HG02571 (cell line): ENCODE measurements at regions not wholly inside any gene's neighbourhood (a gene's known extent, or its start where the extent isn't known, plus 50 kb on each side); places are given as distances from the start of the nearest gene placed in this dataset.
"Not testable (repeated sequence)": the region's sequence is repeated elsewhere in the genome, so short reads cannot be mapped to it uniquely, and the experiment has no call there.

ENCODE experiments used
- ATAC-seq: cut with Tn5 transposase; IDR thresholded peaks from one replicate; pipeline ENCODE4 v1.9.1; 2021; ENCODE audit warnings: mild to moderate bottlenecking, moderate library complexity; ENCODE audit not compliant: unreplicated experiment

DNA sequence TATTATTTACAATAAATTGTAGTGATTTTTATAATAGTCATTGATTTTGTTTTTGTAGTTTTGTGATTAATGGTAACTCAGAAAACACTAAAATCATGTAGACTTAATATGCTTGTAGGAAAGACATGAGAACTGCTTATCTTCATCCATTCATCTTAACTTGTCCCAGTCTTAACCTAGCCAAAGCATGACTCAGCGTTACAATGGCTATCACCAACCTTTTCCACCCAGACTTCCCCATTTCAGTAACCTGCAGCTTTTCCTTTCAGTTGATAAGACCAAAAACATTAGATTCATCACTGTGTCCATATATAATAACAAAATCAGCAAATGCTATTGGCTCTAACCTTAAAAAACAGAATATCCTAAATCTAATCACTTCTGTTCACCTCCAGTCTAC, 106.2 kb upstream of the KLF8 start:
- no peak for ATAC-seq

DNA sequence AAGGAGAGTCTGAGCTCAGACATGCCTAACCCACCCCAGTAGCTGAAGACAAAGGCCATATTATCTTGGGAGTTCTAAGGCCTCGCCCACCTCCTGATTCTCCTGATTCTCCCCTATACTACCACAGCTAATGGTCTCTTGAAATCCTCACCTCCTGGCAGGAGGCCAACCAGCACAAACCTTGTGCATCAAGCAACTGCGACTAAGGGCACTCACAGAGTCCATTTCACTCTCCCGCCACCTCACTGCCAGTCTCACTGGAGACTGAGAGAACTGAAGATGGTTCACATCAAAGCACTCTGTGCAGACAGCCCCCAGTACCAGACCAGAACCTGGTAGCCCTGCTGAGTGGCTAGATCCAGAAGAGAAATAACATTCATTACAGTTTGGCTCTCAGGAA, 102.1 kb upstream of the KLF8 start:
- no peak for ATAC-seq

DNA sequence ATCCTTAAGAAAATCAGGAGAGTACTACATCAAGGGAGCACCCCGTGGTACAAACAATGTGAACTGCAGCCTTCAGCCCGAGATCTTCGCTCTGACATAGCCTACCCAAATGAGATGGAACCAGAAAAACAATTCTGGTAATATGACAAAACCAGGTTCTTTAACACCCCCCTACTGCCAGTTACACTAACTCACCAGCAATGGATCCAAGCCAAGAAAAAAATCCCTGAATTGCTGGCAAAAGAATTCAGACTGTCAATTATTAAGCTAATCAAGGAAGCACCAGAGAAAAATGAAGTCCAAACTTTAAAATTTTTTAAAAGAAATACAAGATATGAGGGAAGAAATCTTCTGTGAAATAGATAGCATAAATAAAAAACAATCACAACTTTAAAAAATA, 101.7 kb upstream of the KLF8 start:
- no peak for ATAC-seq

DNA sequence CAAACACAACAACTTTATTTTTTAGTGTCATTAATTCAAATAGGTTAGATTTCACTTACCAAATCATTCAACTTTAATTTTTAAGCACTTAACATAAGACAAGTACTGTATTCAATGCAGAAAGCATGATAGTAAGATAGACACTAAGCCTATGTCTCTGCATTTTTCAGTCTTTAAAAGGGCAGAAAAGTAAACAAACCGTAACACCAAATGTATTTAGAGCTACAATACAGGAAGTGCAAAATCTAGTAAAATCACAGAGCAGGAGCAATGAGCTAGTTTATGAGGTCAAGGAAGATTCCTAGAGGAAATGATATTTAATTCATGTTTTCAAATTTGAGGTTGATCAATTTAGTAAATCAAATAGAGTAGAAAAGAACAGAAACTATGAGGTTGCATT, 68.0 kb upstream of the KLF8 start:
- not testable (repeated sequence) for ATAC-seq
